ENCODE measurements at regions not wholly inside any gene's neighbourhood (a gene's known extent, or its start where the extent isn't known, plus 50 kb on each side); places are given as distances from the start of the nearest gene placed in this dataset.

DNA sequence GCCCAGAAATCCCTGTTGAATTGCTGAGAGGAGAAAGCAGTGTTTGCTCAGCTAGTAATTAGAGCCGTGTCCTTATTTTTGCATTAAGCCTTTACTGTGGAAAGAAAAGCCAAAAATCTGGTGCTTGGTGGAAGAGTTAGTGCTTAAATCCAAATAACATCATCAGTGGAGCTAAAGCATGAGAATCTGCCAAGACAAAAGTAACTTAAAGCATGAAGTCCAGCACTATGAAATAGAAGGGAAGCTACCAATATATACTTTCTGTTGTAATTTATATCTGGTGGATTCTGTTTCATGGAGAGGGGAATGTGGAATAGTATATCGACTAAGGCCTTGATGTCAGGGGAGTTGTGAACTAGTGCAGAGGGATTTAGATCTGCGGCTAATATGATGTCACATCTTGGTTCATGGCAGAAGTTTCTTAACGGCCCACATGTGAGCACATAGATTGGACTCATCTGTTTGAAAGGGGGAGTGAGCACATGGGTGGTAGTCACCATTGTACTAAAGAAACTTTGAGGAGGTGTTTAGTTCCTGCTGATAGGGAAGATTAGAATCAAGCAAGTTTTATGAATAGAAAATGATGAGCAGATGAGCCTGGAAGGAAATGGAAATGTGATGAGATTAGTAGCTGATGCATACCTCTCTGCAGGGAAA lies 224.4 kb upstream of the MTNR1B start:
- TF ChIP-seq, protein P1, sequence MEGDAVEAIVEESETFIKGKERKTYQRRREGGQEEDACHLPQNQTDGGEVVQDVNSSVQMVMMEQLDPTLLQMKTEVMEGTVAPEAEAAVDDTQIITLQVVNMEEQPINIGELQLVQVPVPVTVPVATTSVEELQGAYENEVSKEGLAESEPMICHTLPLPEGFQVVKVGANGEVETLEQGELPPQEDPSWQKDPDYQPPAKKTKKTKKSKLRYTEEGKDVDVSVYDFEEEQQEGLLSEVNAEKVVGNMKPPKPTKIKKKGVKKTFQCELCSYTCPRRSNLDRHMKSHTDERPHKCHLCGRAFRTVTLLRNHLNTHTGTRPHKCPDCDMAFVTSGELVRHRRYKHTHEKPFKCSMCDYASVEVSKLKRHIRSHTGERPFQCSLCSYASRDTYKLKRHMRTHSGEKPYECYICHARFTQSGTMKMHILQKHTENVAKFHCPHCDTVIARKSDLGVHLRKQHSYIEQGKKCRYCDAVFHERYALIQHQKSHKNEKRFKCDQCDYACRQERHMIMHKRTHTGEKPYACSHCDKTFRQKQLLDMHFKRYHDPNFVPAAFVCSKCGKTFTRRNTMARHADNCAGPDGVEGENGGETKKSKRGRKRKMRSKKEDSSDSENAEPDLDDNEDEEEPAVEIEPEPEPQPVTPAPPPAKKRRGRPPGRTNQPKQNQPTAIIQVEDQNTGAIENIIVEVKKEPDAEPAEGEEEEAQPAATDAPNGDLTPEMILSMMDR (IDR thresholded peaks at IDR 0.05; ENCODE audit: insufficient read depth, low read length, poor library complexity, severe bottlenecking): no peak
- H3K27me3 ChIP-seq (replicated peaks; ENCODE audit: control insufficient read depth, insufficient read depth, low read length): no peaks in the 10 kb centered on the region
- no peaks in the 10 kb centered on the region for H3K36me3 ChIP-seq (ENCODE audit: control insufficient read depth, insufficient read depth, low read length)
- H3K4me3 ChIP-seq (replicated peaks; ENCODE audit: low read depth, low read length): no peak overlapping the region
- no peak for DNase-seq (ENCODE audit: extremely low read depth, insufficient read length)

DNA sequence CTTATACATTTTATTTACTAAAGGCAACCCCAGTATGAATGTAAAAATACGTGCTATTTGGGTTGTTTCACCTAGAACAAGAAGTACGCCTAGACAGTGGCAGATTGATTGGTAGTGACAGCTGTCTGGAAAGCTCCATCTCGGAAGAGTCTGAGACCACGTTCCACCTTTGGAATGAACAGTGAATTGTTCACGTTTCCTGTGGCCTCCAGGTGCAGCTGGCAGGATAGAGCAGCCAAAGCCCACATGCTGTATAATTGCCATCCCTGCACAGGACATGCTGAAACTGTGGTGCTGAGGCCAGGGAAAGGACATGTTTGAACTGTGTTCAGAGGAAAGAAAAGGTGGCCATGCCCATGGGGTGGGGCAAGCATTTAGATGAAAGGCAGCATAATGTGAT lies 218.7 kb upstream of the MTNR1B start:
- Histone ChIP-seq H3K4me3 (replicated peaks; ENCODE audit: low read depth, low read length) (no peak overlapping the region), H3K27me3 (replicated peaks; ENCODE audit: control insufficient read depth, insufficient read depth, low read length) (no peaks in the 10 kb centered on the region), H3K36me3 (ENCODE audit: control insufficient read depth, insufficient read depth, low read length) (no peaks in the 10 kb centered on the region)
- no peak for DNase-seq (ENCODE audit: extremely low read depth, insufficient read length)
- TF ChIP-seq, protein P1 (IDR thresholded peaks at IDR 0.05; ENCODE audit: insufficient read depth, low read length, poor library complexity, severe bottlenecking): no peak

DNA sequence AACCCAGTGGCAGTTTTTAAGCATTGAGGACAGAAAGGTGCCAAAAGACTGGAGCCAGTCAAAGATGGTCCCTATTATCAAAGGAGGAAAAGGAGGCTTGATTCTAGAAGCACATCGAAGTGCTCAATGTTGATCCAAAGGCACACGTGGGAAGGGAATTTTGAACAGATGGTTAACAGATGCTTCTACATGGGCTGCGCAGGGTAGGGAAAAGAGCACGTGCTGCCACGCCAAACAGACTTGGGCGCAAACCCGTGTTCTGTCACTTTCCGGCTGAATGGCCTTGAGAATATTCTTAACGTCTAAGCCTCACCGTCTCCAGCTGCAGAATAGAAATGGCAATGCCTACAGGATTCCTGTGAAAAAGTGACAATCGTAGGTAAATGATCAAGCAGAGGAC lies 217.9 kb upstream of the MTNR1B start:
- Histone ChIP-seq H3K36me3 (ENCODE audit: control insufficient read depth, insufficient read depth, low read length) (no peaks in the 10 kb centered on the region), H3K27me3 (replicated peaks; ENCODE audit: control insufficient read depth, insufficient read depth, low read length) (no peaks in the 10 kb centered on the region), H3K4me3 (replicated peaks; ENCODE audit: low read depth, low read length) (no peak overlapping the region)
- DNase-seq (ENCODE audit: extremely low read depth, insufficient read length): no peak
- TF ChIP-seq, protein P1 (IDR thresholded peaks at IDR 0.05; ENCODE audit: insufficient read depth, low read length, poor library complexity, severe bottlenecking): no peak

DNA sequence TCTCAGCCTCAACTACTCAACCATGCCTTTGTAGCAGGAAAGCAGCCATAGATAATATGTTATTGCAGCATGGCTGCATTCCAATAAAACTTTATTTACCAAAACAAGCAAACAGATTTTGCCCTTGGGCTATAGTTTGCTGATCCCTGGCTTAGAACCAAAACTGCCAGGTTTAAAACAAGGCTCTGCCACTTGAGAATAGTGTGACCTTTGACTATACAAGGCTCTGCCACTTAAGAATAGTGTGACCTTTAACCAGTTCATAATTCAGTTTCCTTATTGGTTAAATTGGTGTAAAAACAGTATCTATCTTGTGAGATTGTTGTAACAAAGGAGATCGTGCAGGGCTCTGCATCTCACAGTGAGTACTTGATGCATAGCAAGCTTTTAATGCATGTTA lies 217.3 kb upstream of the MTNR1B start:
- Histone ChIP-seq H3K36me3 (ENCODE audit: control insufficient read depth, insufficient read depth, low read length) (no peaks in the 10 kb centered on the region), H3K4me3 (replicated peaks; ENCODE audit: low read depth, low read length) (no peak overlapping the region), H3K27me3 (replicated peaks; ENCODE audit: control insufficient read depth, insufficient read depth, low read length) (no peaks in the 10 kb centered on the region)
- TF ChIP-seq, protein P1 (IDR thresholded peaks at IDR 0.05; ENCODE audit: insufficient read depth, low read length, poor library complexity, severe bottlenecking): no peak
- DNase-seq (ENCODE audit: extremely low read depth, insufficient read length): no peak

DNA sequence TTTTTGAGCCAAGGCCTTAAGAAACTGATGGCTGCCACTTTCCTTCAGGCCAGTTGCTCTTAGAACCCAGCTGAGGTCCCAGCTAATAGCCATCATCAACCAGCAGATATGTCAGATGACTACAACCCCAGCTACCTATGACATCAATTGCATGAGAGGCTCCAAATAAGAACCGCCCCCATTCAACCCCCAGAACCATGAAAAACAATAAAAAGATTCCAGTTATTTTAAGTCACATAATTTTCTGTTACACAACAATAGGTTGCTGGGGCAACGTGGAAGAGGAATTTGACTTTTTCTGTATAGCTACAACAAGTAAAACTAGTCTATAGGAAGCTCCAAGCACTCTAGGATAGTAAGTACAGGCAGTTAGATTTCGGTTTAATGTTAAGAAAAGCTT lies 216.3 kb upstream of the MTNR1B start:
- Histone ChIP-seq H3K27me3 (replicated peaks; ENCODE audit: control insufficient read depth, insufficient read depth, low read length) (no peaks in the 10 kb centered on the region), H3K4me3 (replicated peaks; ENCODE audit: low read depth, low read length) (no peak overlapping the region), H3K36me3 (ENCODE audit: control insufficient read depth, insufficient read depth, low read length) (no peaks in the 10 kb centered on the region)
- TF ChIP-seq, protein P1 (IDR thresholded peaks at IDR 0.05; ENCODE audit: insufficient read depth, low read length, poor library complexity, severe bottlenecking): no peak
- DNase-seq (ENCODE audit: extremely low read depth, insufficient read length): no peak
